Sigmoid colon (tissue), 4 donors: ENCODE measurements at regions not wholly inside any gene's neighbourhood (a gene's known extent, or its start where the extent isn't known, plus 50 kb on each side); places are given as distances from the start of the nearest gene placed in this dataset.

Source experiments
- CTCF ChIP-seq, 4 experiments: fragments of 450-650 bp in 3 of 4; fragments of 200-600 bp in 1 of 4; IDR thresholded peaks; one replicate each; pipeline ENCODE4 v1.5.1; 2016 to 2019; ENCODE audit warnings: antibody characterized with exemption in 4 of 4, mild to moderate bottlenecking in 3 of 4, moderate library complexity in 2 of 4
- POLR2A ChIP-seq, 2 donors: fragments of 450-650 bp; IDR thresholded peaks; one replicate each; pipeline ENCODE4 v1.6.1; 2016; ENCODE audit warnings: antibody characterized with exemption in 2 of 2, mild to moderate bottlenecking in 2 of 2, moderate library complexity in 2 of 2
- POLR2AphosphoS5 ChIP-seq, 4 donors: sonication (generic); formaldehyde crosslinking; IDR thresholded peaks; one replicate each; pipeline ENCODE4 v1.6.1; 2017; ENCODE audit warnings: antibody characterized with exemption in 4 of 4

- TF ChIP-seq CTCF (IDR thresholded peaks at IDR 0.05) (no peak), POLR2A (IDR thresholded peaks at IDR 0.05) (no peak), POLR2AphosphoS5 (IDR thresholded peaks at IDR 0.05) (no peak)
These were observed 1147.8 kb downstream of the FSCB start for GRCh38 chr14:43359317-43359716.
